IMR-90 (cell line): ENCODE measurements at regions not wholly inside any gene's neighbourhood (a gene's known extent, or its start where the extent isn't known, plus 50 kb on each side); places are given as distances from the start of the nearest gene placed in this dataset.

Experiments
- ATAC-seq: fragments of 200-7000 bp; cut with Tn5 transposase; 2 replicates; pipeline ENCODE4 v1.9.1; 2020; ENCODE audit warnings: low read depth, mild to moderate bottlenecking, moderate library complexity
- BruUV-seq: library from RNA; stranded (reverse); fragments of 400-500 nt; replicated peaks from 2 replicates; lab custom pipeline; 2021; lab: Mats Ljungman, UMichigan
- CTCF ChIA-PET: fragments of 300-600 bp; formaldehyde crosslinking; extraction: SDS; loops from one replicate; lab custom pipeline; 2021; ENCODE audit warnings: antibody characterized with exemption; lab: Yijun Ruan, JAX
- POLR2A ChIA-PET: fragments of 300-600 bp; sonication (Branson Sonifier 250); formaldehyde crosslinking; loops from one replicate; lab custom pipeline; 2022; ENCODE audit warnings: antibody characterized with exemption; ENCODE audit not compliant: unreplicated experiment; lab: Charles Lee
- DNase-seq: peaks from one replicate; pipeline ENCODE4 v3.0.0; 2013
- H2AFZ ChIP-seq: replicated peaks from 2 replicates; pipeline ENCODE3; 2013; ENCODE audit warnings: low read length, mild to moderate bottlenecking; ENCODE audit not compliant: poor library complexity
- H2AK5ac ChIP-seq: 2 replicates; pipeline ENCODE4 v1.6.1; 2013; ENCODE audit warnings: low read depth, low read length, inconsistent platforms
- H2AK9ac ChIP-seq: replicated peaks from 2 replicates; pipeline ENCODE3; 2013; ENCODE audit warnings: mild to moderate bottlenecking, low read depth, low read length, moderate library complexity; ENCODE audit not compliant: poor library complexity
- H2BK120ac ChIP-seq: 2 replicates; pipeline ENCODE4 v1.6.1; 2013; ENCODE audit warnings: low read depth, low read length, inconsistent platforms
- H2BK15ac ChIP-seq: 3 replicates; pipeline ENCODE4 v1.6.1; 2013; ENCODE audit warnings: low read depth, low read length, inconsistent platforms
- H2BK20ac ChIP-seq: 2 replicates; pipeline ENCODE4 v1.6.1; 2013; ENCODE audit warnings: low read depth, mild to moderate bottlenecking, inconsistent platforms, low read length, moderate library complexity
- H2BK5ac ChIP-seq: 2 replicates; pipeline ENCODE4 v1.6.1; 2013; ENCODE audit warnings: mild to moderate bottlenecking, low read depth, low read length, inconsistent platforms; ENCODE audit not compliant: poor library complexity, severe bottlenecking
- H3K14ac ChIP-seq: replicated peaks from 2 replicates; pipeline ENCODE4 v1.6.1; 2013; ENCODE audit warnings: low read depth, low read length, inconsistent platforms
- H3K18ac ChIP-seq: 2 replicates; pipeline ENCODE4 v1.6.1; 2013; ENCODE audit warnings: low read depth, low read length, control low read depth
- H3K23ac ChIP-seq: 2 replicates; pipeline ENCODE4 v1.6.1; 2013; ENCODE audit warnings: low read depth, low read length, inconsistent platforms
- H3K27ac ChIP-seq: 2 replicates; pipeline ENCODE4 v1.5.1; 2013; ENCODE audit warnings: mild to moderate bottlenecking, control low read depth, low read length; ENCODE audit not compliant: insufficient read depth
- H3K27me3 ChIP-seq: 2 replicates; pipeline ENCODE4 v1.6.1; 2013; ENCODE audit warnings: low read length; ENCODE audit not compliant: control insufficient read depth, insufficient read depth
- H3K36me3 ChIP-seq: 2 replicates; pipeline ENCODE4 v1.6.1; 2013; ENCODE audit warnings: low read length, mixed read lengths; ENCODE audit not compliant: control insufficient read depth, insufficient read depth
- H3K4ac ChIP-seq: 2 replicates; pipeline ENCODE4 v1.6.1; 2013; ENCODE audit warnings: low read depth, low read length, inconsistent platforms
- H3K4me1 ChIP-seq: 2 replicates; pipeline ENCODE4 v1.6.1; 2013; ENCODE audit warnings: low read length, mixed read lengths; ENCODE audit not compliant: control insufficient read depth, insufficient read depth
- H3K4me2 ChIP-seq: 2 replicates; pipeline ENCODE4 v1.6.1; 2013; ENCODE audit warnings: low read depth, mild to moderate bottlenecking, control low read depth, low read length, moderate library complexity
- H3K4me3 ChIP-seq: 2 replicates; pipeline ENCODE4 v1.5.1; 2013; ENCODE audit warnings: low read depth, mild to moderate bottlenecking, control low read depth, low read length, moderate library complexity; ENCODE audit not compliant: insufficient read depth
- H3K56ac ChIP-seq: 2 replicates; pipeline ENCODE4 v1.6.1; 2013; ENCODE audit warnings: low read length, inconsistent platforms; ENCODE audit not compliant: insufficient read depth; ENCODE audit errors: extremely low read depth
- H3K79me1 ChIP-seq, 2 experiments: 2 replicates each; pipeline ENCODE4 v1.6.1; 2013; ENCODE audit warnings: low read length in 2 of 2, inconsistent platforms in 1 of 2, low read depth in 1 of 2
- H3K9ac ChIP-seq: 2 replicates; pipeline ENCODE4 v1.6.1; 2013; ENCODE audit warnings: low read depth, low read length, control low read depth
- H3K9me1 ChIP-seq: 2 replicates; pipeline ENCODE4 v1.6.1; 2013; ENCODE audit warnings: low read length, inconsistent platforms; ENCODE audit not compliant: insufficient read depth
- H3K9me3 ChIP-seq: 2 replicates; pipeline ENCODE4 v1.6.1; 2013; ENCODE audit warnings: low read length; ENCODE audit not compliant: control insufficient read depth, insufficient read depth
- H4K20me1 ChIP-seq: 2 replicates; pipeline ENCODE4 v1.6.1; 2013; ENCODE audit warnings: low read length, inconsistent platforms; ENCODE audit not compliant: insufficient read depth
- H4K5ac ChIP-seq: 2 replicates; pipeline ENCODE4 v1.6.1; 2013; ENCODE audit warnings: mild to moderate bottlenecking, low read depth, low read length, control low read depth
- H4K8ac ChIP-seq, 2 experiments: 2 replicates each; pipeline ENCODE4 v1.6.1; 2013; ENCODE audit warnings: low read depth in 2 of 2, low read length in 2 of 2, control low read depth in 1 of 2, inconsistent platforms in 1 of 2
- H4K91ac ChIP-seq: 2 replicates; pipeline ENCODE4 v1.6.1; 2013; ENCODE audit warnings: low read depth, low read length, inconsistent platforms; ENCODE audit not compliant: insufficient read depth
- FOS ChIP-seq: fragments of 150-350 bp; IDR thresholded peaks from 2 replicates; pipeline ENCODE4 v1.6.1; 2016; ENCODE audit warnings: low read depth, low read length
- MAZ ChIP-seq: IDR thresholded peaks from 2 replicates; pipeline ENCODE4 v1.6.1; 2012; ENCODE audit warnings: low read depth, mild to moderate bottlenecking, low read length, improper control_type of control experiment, moderate library complexity, borderline replicate concordance
- WGBS, 2 experiments: methylation state at CpG; one replicate each; pipeline versions ENCODE4 v1.1.5 to v1.1.7; 2013; ENCODE audit warnings: missing lambda C conversion rate in 2 of 2; ENCODE audit not compliant: insufficient read length in 1 of 2; ENCODE audit errors: extremely low coverage in 2 of 2; 5-methylcytosine and 5-hydroxymethylcytosine counted together
- dilution Hi-C: fragments of 300-500 bp; cut with HindIII; formaldehyde crosslinking; loops from one replicate; pipeline ENCODE4 v1.14.3; 2018; ENCODE audit warnings: low sequenced_read_pairs; ENCODE audit not compliant: unreplicated experiment
- in situ Hi-C: fragments of 300-500 bp; cut with MboI; formaldehyde crosslinking; loops from 3 replicates; pipeline ENCODE4 v1.14.3; 2019; ENCODE audit warnings: low sequenced_read_pairs, inconsistent platforms, mixed read lengths
- intact Hi-C: fragments of 100-400 bp; cut with micrococcal nuclease; formaldehyde crosslinking; loops from 2 replicates; pipeline ENCODE4 v1.10.0; 2022

GRCh38 chr10:47151920-47152319, 148.1 kb upstream of the GDF10 start:
- H3K4me2 ChIP-seq = no peak overlapping the region
- no peak overlapping the region for H3K9ac ChIP-seq
- in situ Hi-C loops = no loop called here
- H3K27ac ChIP-seq = no peak overlapping the region
- no peaks in the 10 kb centered on the region for H3K9me1 ChIP-seq
- H4K8ac ChIP-seq = no peak overlapping the region
- DNase-seq (no peak), ATAC-seq (no peak)
- TF ChIP-seq FOS = no peak
- no peak for TF ChIP-seq MAZ
- WGBS, 2 experiments = 90% methylated on average over 2 of the region's 6 CpGs; no CpG with 5 or more reads in 1 of the 2 experiments
- intact Hi-C loops = no loop called here
- no peak overlapping the region for H3K4me3 ChIP-seq
- peaks cover 15% of the 10 kb centered on the region for H3K36me3 ChIP-seq
- ChIA-PET CTCF (interaction anchor here (0.6 to 1.0 kb wide), 2 partner anchors 15 kb away, joined by 3 read pairs; no protein-coding TSS in a partner anchor), POLR2A (no interaction called here)
- H3K27me3 ChIP-seq = no peaks in the 10 kb centered on the region
- no peak overlapping the region for H2BK5ac ChIP-seq
- dilution Hi-C loops = no loop called here
- H4K5ac ChIP-seq = no peak overlapping the region
- H3K4me1 ChIP-seq = no peaks in the 10 kb centered on the region
- H3K56ac ChIP-seq = no peak overlapping the region
- no peak overlapping the region for H3K4ac ChIP-seq
- peaks cover 9% of the 10 kb centered on the region for H3K9me3 ChIP-seq
- H4K91ac ChIP-seq = no peak overlapping the region
- no peak overlapping the region for H3K23ac ChIP-seq
- H2AFZ ChIP-seq = no peak overlapping the region
- H3K79me1 ChIP-seq = peaks cover 3 to 9% of the 10 kb centered on the region in 2 experiments; a peak in 3 of 4 replicates
- no peak overlapping the region for H3K14ac ChIP-seq
- H2BK20ac ChIP-seq = no peak overlapping the region
- H4K20me1 ChIP-seq = no peaks in the 10 kb centered on the region
- H3K18ac ChIP-seq = no peak overlapping the region
- H2BK120ac ChIP-seq = no peak overlapping the region
- no TSS peak for BruUV-seq
- H2AK9ac ChIP-seq = no peak overlapping the region
- no peak overlapping the region for H2AK5ac ChIP-seq
- no peak overlapping the region for H2BK15ac ChIP-seq
